ENCODE measurements at regions not wholly inside any gene's neighbourhood (a gene's known extent, or its start where the extent isn't known, plus 50 kb on each side); places are given as distances from the start of the nearest gene placed in this dataset.
"Not testable (repeated sequence)": the region's sequence is repeated elsewhere in the genome, so short reads cannot be mapped to it uniquely, and the experiment has no call there.

DNA sequence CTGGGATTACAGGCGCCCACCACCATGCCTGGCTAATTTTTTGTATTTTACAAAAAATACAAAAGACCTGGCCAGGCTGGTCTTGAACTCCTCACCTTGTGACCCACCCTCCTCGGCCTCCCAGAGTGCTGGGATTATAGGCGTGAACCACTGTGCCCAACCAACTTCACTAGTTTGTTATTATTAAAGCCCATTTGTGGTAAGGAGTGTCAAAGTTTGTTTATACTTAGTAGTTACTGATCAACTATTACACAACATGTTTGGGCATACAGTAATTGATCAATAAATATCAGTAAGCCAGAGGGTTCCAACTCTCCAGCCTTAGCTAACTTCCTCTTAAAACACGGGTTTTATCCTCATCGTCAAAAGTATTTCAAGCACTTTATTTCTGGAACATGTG lies 67.5 kb upstream of the ZNG1B start:
- Histone ChIP-seq H3K27ac (no peak overlapping the region), H3K9me3 (no peaks in the 10 kb centered on the region), H3K4me3 (no peak overlapping the region), H3K4me1 (no peaks in the 10 kb centered on the region), H3K27me3 (no peaks in the 10 kb centered on the region), H3K36me3 (no peaks in the 10 kb centered on the region)
- TF ChIP-seq CTCF (IDR thresholded peaks at IDR 0.05) = no peak
- TF ChIP-seq POLR2A (IDR thresholded peaks at IDR 0.05) = no peak
- TF ChIP-seq EP300 (IDR thresholded peaks at IDR 0.05) = no peak
- 62 to 63% methylated on average over 5 of the region's 5 CpGs for WGBS, 2 donors
- no peak for DNase-seq (ENCODE audit: low spot score in 2 of 2)

DNA sequence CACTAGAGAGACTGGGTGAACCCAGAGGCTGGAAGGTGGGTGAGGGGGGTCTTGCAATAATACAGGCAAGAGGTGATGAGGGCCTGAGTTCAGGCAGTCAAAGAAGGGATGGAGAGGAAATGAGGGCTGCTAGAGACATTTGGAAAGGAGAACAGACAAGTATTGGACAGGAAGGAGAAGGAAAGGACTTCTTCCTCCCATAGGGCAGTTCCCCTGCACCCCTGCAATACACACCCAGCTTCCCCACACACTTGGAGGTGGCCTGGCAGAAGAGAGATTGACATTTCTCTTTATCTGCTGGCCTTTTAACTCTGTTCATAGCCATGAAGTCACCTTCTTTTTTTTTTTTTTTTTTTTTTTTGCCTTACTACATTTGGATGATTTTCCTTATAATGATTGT lies 68.9 kb upstream of the ZNG1B start:
- H3K36me3 ChIP-seq; H3K4me3 ChIP-seq; H3K27ac ChIP-seq; H3K9me3 ChIP-seq; H3K4me1 ChIP-seq; H3K27me3 ChIP-seq; DNase-seq (ENCODE audit: low spot score in 2 of 2): not testable (repeated sequence)

DNA sequence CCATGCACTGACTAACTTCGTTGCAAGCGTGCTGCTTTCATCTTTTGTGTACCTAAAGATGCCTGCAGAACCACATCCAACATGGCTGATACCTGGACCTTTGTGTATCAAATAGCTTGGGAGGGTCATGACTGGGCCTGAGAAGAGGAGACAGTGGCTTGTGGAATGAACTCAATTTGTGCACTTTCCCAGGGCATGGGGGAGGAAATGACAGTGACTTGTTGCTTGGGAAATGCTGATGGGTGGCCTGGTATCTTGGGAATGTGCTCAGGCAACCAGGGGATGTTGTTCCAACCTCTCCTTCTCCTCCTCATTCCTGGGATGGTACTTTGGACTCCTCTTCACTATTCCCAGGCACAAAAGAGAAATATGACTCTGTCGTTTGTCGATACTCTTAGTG lies 70.7 kb upstream of the ZNG1B start:
- not testable (repeated sequence) for DNase-seq (ENCODE audit: low spot score in 2 of 2); H3K36me3 ChIP-seq

GRCh38 chr2:113365791-113366190 lies 71.7 kb upstream of the ZNG1B start:
- not testable (repeated sequence) for H3K36me3 ChIP-seq

More for the DNA sequence above, 70.7 kb upstream of the ZNG1B start:
- not testable (repeated sequence) for H3K4me3 ChIP-seq, H3K27me3 ChIP-seq, H3K9me3 ChIP-seq, H3K4me1 ChIP-seq, H3K27ac ChIP-seq
- 76 to 95% methylated on average over 4 of the region's 4 CpGs for WGBS, 2 donors

GRCh38 chr2:113365290-113365689 lies 72.2 kb upstream of the ZNG1B start:
- not testable (repeated sequence) for H3K27ac ChIP-seq; H3K4me3 ChIP-seq; H3K27me3 ChIP-seq; DNase-seq (ENCODE audit: low spot score in 2 of 2); H3K4me1 ChIP-seq; H3K36me3 ChIP-seq; H3K9me3 ChIP-seq

More at GRCh38 chr2:113365791-113366190, 71.7 kb upstream of the ZNG1B start:
- 82 to 94% methylated on average over 2 of the region's 2 CpGs for WGBS, 2 donors
- not testable (repeated sequence) for H3K9me3 ChIP-seq; H3K4me1 ChIP-seq; H3K27me3 ChIP-seq; H3K4me3 ChIP-seq; H3K27ac ChIP-seq; DNase-seq (ENCODE audit: low spot score in 2 of 2)

DNA sequence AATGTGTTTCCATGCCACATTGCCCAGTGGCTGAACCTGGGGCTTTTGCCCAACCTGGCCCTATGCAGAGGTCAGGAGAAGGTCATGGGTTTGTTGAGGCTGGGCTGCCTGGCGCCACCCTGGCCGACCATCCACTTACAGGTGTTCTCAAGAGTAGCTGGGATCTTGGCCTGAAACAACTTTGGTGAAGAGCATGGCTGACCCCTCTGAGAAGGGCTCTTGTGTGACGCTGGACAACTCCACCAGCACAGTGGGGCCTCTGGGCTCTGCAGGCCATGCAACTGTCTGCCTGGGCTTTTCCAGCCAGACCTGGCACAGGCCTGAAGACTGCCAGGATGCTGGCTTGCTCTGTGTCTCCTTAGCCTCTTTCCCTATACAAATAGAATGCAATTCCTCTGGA lies 76.4 kb upstream of the ZNG1B start:
- Histone ChIP-seq H3K27ac (no peak overlapping the region), H3K4me1 (no peaks in the 10 kb centered on the region), H3K9me3 (no peaks in the 10 kb centered on the region), H3K27me3 (no peaks in the 10 kb centered on the region), H3K4me3 (no peak overlapping the region), H3K36me3 (no peaks in the 10 kb centered on the region)
- DNase-seq (ENCODE audit: low spot score in 2 of 2) = no peak
- WGBS, 2 donors = 89 to 93% methylated on average over 2 to 3 of the region's 3 CpGs
- TF ChIP-seq POLR2A (IDR thresholded peaks at IDR 0.05) = no peak
- TF ChIP-seq CTCF (IDR thresholded peaks at IDR 0.05) = no peak
- TF ChIP-seq EP300 (IDR thresholded peaks at IDR 0.05) = no peak

- 89 to 90% methylated on average over 3 of the region's 3 CpGs for WGBS, 2 donors
- H3K4me1 ChIP-seq = no peaks in the 10 kb centered on the region
- H3K27ac ChIP-seq = no peak overlapping the region
- H3K4me3 ChIP-seq = no peak overlapping the region
- no peaks in the 10 kb centered on the region for H3K27me3 ChIP-seq
- DNase-seq (ENCODE audit: low spot score in 2 of 2) = no peak
- no peaks in the 10 kb centered on the region for H3K36me3 ChIP-seq
- TF ChIP-seq POLR2A (IDR thresholded peaks at IDR 0.05) (no peak), EP300 (IDR thresholded peaks at IDR 0.05) (no peak), CTCF (IDR thresholded peaks at IDR 0.05) (no peak)
- H3K9me3 ChIP-seq = no peaks in the 10 kb centered on the region
Measured at GRCh38 chr2:113357071-113357470, 78.3 kb upstream of the PAX8 start.

GRCh38 chr2:113356284-113356683 lies 77.6 kb upstream of the PAX8 start:
- H3K36me3 ChIP-seq; H3K4me1 ChIP-seq; H3K27me3 ChIP-seq; H3K9me3 ChIP-seq; H3K27ac ChIP-seq; H3K4me3 ChIP-seq; DNase-seq (ENCODE audit: low spot score in 2 of 2): not testable (repeated sequence)
- WGBS, 2 donors = 92 to 95% methylated on average over 5 of the region's 5 CpGs

DNA sequence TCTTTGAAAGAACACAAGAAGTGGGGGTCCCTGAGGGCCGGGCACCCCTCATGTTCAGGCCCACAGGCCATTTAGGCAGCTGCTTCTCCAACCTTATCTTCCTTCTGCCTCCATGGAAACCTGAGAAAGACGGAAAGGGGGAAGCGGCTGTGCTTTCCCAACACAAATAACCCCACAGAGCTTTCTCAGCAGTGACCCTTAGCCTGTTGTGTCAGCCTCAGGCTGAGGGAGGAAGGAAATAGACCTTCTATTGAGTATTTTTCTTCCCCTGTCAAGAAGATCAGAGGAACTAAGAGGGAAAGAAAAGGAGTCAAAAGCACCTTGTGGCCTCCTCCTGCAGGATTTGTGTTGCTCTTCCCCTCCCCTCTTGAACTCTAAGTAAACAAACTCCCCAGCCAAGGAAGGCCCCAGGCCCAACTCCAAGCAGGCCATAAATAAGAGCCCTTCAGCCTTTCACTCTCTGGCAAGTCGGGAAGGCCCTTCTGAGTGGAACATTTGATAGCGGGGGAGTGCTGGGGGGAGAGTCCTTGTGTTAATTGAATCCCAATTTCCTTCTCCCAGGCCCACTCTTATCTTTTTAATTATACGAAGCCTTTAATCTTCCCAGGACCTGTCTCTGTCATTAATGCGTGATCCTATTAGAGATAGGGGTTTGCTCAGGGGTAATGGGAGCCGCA lies 76.8 kb upstream of the PAX8 start:
- WGBS, 2 donors = 60 to 61% methylated on average over 8 of the region's 8 CpGs
- H3K36me3 ChIP-seq; H3K27me3 ChIP-seq; H3K27ac ChIP-seq; H3K9me3 ChIP-seq; DNase-seq (ENCODE audit: low spot score in 2 of 2); H3K4me1 ChIP-seq; H3K4me3 ChIP-seq: not testable (repeated sequence)

Measured in tibial nerve (tissue), 4 donors.